Fibroblast of upper back skin (primary cell): ENCODE measurements at regions not wholly inside any gene's neighbourhood (a gene's known extent, or its start where the extent isn't known, plus 50 kb on each side); places are given as distances from the start of the nearest gene placed in this dataset.

Experiments used
- DNase-seq: peaks from one replicate; pipeline ENCODE4 v3.0.0-alpha.2; 2013

- DNase-seq: no peak
Observed at GRCh38 chr2:22810602-22811001, 574.4 kb upstream of the KLHL29 start.

DNA sequence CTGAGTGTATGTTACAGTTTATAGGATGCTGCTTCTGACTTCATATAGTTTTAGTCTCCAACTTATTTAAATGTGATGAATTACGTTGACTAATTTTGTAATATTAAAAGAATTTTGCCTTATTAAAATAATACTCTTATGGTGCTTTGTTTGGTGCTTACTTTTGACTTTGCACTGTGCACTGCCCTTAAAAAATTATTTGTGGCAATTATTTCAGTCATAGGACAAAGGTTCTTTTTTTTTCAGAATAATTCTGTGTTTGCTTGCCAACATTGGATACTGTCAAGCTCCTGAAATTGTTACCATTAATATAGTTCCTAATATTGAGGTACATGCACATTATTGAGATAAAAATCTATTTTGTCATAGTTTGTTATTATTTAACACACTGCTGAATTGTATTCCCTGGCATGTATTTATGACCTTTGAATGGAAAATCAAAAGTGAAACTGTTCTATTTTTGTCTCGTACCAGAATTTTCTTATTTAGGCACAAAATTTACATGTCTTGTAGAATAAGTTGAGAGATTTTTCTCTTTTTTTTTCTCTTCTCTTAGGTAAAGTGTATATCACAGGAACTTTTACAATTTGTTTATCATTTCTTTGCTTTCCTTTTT lies 572.8 kb upstream of the KLHL29 start:
- no peak for DNase-seq

GRCh38 chr2:22817197-22817596 lies 567.8 kb upstream of the KLHL29 start:
- DNase-seq: peak; percentile 49

- no peak for DNase-seq
Observed at GRCh38 chr2:22821458-22821857, 563.5 kb upstream of the KLHL29 start.

- DNase-seq: no peak
Observed at GRCh38 chr2:22822835-22823234, 562.1 kb upstream of the KLHL29 start.

GRCh38 chr2:22824618-22825017 lies 560.4 kb upstream of the KLHL29 start:
- no peak for DNase-seq

DNA sequence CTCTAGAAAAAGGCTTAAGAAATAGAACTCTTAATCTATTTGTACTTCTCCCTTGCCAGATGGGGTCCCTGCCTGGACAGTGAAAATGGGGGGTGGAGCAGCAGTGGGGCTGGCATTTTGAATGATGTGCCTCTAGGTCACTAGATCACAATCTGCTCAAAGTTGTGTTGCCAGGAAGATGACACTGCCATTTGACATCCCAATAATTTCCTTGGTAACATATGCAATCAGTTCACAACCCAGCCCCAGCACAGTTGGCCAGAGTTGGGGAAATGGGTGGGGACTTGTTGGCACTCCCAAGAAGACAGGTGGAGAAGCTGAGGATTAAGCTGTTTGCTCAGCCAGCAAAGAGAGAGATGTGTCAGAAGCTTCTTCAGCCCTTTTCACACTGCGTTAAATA lies 558.3 kb upstream of the KLHL29 start:
- DNase-seq: no peak

DNA sequence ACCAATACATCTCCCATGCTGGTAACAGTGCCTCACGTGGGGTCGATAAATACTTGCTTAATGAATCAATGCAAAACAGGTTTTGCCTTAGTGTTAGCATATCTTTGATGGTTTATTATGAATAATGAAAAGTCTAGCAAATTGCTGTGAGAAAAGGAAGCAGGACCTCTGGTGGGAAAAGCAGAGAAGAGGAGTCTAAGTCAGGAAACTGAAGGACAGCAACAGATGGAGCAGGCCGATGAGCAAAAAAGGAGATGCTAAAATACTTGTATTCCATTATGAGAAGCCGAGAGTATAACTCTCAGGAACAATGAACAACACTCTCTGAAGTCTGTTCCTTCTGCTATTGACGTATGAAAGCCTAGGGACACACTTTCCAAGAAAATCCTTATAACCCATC lies 555.2 kb upstream of the KLHL29 start:
- no peak for DNase-seq

- no peak for DNase-seq
Observed at GRCh38 chr2:22832196-22832595, 552.8 kb upstream of the KLHL29 start.

GRCh38 chr2:22838461-22838860 lies 546.5 kb upstream of the KLHL29 start:
- DNase-seq: no peak

GRCh38 chr2:22842205-22842869 lies 542.6 kb upstream of the KLHL29 start:
- DNase-seq: no peak

DNA sequence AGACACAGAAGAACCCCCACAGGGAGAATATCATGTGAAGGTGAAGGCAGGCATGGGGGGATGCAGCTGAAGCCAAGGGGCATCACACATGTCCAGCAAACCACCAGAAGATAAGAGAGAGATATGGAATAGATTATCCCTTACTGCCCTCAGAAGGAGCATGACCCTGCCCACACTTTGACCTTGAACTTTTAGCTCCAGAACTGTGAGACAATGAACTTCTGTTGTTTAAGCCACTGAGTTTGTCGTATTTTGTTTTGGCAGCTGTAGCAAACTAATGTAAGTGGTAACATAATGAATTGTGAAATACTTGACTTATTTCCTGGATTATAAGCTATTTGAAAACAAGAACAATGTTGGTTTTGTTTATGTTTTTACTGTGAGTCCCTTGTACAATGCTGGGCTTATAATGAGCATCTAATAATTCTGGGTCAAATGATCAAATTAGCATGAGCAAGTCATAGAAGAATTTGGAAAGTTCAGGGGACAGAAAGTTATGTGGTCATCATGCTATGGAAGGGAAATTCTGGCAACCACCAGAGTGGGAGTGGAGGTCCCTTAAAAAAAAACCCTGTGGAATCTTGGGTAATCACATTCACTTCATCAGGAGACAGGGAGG lies 541.0 kb upstream of the KLHL29 start:
- DNase-seq: no peak

- DNase-seq: no peak
Observed at GRCh38 chr2:22850310-22850709, 534.7 kb upstream of the KLHL29 start.

DNA sequence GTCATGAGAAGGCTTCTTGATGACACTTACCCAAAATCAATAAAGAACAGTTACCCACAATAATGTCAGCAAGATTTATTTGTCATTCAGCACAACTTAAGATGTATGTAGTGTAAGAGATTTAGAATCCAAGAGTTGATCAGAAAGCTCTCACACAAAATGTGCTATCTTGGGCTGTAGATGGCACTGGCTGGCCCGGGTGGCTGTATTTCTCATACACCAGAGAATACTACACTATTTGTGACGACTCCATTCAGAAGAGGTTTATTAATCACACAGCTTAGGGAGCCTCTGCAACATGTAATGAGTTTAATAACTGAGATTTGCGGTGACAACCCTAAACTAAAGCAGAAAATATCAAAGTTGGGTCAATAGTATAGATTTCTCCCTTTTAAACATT lies 530.4 kb upstream of the KLHL29 start:
- DNase-seq: no peak

- DNase-seq: no peak
Observed at GRCh38 chr2:22855081-22855480, 529.9 kb upstream of the KLHL29 start.

GRCh38 chr2:22855761-22856184 lies 529.2 kb upstream of the KLHL29 start:
- no peak for DNase-seq

GRCh38 chr2:22867973-22868372 lies 517.0 kb upstream of the KLHL29 start:
- no peak for DNase-seq

DNA sequence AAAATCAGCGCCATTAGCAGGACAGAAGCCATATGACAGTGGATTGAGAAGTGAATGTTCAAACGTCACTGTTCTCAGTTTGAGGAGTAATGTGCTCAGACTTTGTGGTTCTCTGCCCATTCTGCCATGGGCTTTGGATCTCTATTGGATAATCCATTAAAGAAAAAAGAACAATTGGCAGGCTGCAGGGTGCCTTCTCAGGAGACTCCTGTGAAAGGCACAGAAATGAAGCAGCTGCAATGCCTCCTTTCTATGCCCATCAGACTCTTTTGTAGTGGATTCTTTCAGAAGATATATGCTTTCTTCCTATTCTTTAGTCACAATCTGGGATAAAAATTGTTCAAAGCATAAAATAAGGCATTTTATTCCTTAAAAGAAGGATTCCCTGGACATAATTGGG lies 506.9 kb upstream of the KLHL29 start:
- no peak for DNase-seq

GRCh38 chr2:22879009-22879863 lies 505.7 kb upstream of the KLHL29 start:
- no peak for DNase-seq

- DNase-seq: no peak
Observed at GRCh38 chr2:22880161-22880560, 504.8 kb upstream of the KLHL29 start.

GRCh38 chr2:22882011-22882410 lies 503.0 kb upstream of the KLHL29 start:
- DNase-seq: no peak

DNA sequence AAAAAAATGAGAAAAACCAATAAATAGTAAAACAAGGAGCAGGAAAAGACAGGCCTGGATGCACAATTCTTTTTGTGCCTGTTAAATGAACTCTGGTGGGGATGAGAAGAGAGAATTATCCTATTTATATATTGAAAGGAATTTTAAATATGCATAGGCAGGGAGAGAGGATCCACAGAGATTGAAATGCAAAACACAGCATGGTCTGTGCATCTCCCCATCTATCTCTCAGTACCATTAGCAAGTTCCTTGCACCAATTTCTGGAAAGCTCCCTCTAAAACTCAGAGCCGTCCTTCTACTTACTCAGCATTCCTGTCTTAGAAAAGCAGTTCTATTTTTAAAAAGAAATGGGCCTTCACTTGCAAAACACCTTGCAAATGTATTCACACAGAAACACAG lies 502.3 kb upstream of the KLHL29 start:
- DNase-seq: no peak

- no peak for DNase-seq
Observed at GRCh38 chr2:22883054-22883453, 501.9 kb upstream of the KLHL29 start.

DNA sequence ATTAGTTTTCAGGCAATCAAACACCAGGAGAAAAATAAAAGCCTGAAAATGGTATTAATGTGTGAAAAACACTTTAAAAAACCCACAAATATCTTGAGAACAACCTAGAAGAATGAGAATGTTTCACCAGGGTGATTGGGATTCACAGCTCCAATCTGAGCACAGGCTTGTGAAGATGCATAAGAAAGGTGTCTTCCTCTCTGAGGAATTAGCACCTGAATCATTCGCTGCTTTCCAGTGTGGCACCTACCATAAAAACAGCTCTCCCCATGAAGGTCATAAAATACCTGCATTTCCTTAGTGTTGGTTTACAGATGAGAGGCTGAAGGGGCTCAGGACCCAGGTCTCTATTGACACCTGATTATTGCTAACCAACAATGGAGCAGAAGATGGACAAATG lies 499.7 kb upstream of the KLHL29 start:
- no peak for DNase-seq
